Stomach (tissue), 4 donors: ENCODE measurements at regions not wholly inside any gene's neighbourhood (a gene's known extent, or its start where the extent isn't known, plus 50 kb on each side); places are given as distances from the start of the nearest gene placed in this dataset.

Source experiments
- CTCF ChIP-seq, 7 experiments: fragments of 450-650 bp in 4 of 7; fragments of 200-600 bp in 3 of 7; sonication (generic) in 3 of 7; IDR thresholded peaks; one replicate each; pipeline ENCODE4 v1.5.1; 2016 to 2019; ENCODE audit warnings: antibody characterized with exemption in 7 of 7, control low read depth in 2 of 7, mild to moderate bottlenecking in 1 of 7
- EP300 ChIP-seq: sonication (generic); formaldehyde crosslinking; IDR thresholded peaks from one replicate; pipeline ENCODE4 v1.6.1; 2017; ENCODE audit warnings: antibody characterized with exemption
- POLR2AphosphoS5 ChIP-seq, 3 donors: sonication (generic); formaldehyde crosslinking; IDR thresholded peaks; one replicate each; pipeline ENCODE4 v1.6.1; 2016; ENCODE audit warnings: antibody characterized with exemption in 3 of 3

- TF ChIP-seq CTCF (IDR thresholded peaks at IDR 0.05) (no peak), EP300 (no peak), POLR2AphosphoS5 (IDR thresholded peaks at IDR 0.05) (no peak)
Measured at GRCh38 chr12:19850346-19851065, 411.2 kb downstream of the AEBP2 start.
